ENCODE measurements at regions not wholly inside any gene's neighbourhood (a gene's known extent, or its start where the extent isn't known, plus 50 kb on each side); places are given as distances from the start of the nearest gene placed in this dataset.
"Not testable (repeated sequence)": the region's sequence is repeated elsewhere in the genome, so short reads cannot be mapped to it uniquely, and the experiment has no call there.

- no peak for DNase-seq
Measured at GRCh38 chr10:31188792-31189406, 130.1 kb upstream of the ZEB1 start.

DNA sequence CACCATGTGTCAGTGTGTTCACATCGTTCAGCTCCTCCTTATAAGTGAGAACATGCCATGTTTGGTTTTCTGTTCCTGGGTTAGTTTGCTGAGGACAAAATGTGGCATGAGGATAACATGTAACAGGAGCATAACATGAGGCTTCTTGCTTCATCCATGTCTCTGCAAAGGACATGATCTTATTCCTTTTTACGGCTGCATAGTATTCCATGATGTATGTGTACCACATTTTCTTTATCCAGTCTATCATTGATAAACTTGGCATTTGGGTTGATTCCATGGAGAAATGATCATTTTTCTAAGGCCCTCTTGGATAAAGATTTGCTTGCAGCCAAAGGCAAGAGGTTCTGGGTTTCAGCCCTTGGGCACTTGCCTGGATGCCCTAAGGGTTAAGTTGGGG is 128.5 kb upstream of the ZEB1 start:
- DNase-seq: no peak

DNA sequence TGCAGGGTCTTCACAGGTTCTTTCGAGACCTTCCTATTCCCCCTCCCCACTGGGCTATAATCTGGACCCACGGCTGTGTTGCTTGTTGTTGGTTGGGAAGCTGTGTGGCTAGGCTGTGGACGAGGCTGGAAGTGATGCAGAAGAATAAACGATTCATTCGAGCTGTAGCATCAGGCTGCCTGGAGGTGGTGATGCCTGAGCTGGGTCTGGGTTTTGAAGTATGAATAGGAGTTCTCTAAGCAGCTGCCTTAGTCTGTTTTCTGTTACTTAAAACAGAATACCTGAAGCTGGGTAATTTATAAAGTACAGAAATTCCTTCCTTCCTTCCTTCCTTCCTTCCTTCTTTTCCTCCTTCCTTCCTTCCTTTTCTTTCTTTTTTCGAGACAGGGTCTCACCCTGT is 126.5 kb upstream of the ZEB1 start:
- no peak for DNase-seq

DNA sequence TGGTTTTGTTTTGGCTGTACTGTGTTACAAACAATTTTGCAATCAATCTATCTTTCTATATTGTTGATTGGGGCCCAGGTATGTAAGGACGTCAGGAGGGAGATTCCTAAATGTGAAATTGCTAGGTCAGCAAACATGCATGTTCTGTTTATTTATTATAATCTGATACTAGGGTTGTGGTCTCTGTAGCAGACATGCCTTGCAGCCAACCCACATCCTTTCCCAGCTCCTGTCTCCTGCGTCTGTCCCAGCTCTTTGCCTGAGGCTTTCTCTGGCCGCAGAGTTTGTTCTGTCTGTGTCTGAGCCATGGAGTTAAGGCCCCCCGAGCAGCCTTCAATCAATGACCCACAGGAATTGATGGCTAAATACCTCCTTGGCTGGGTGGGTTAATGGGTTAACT is 124.0 kb upstream of the ZEB1 start:
- no peak for DNase-seq

DNA sequence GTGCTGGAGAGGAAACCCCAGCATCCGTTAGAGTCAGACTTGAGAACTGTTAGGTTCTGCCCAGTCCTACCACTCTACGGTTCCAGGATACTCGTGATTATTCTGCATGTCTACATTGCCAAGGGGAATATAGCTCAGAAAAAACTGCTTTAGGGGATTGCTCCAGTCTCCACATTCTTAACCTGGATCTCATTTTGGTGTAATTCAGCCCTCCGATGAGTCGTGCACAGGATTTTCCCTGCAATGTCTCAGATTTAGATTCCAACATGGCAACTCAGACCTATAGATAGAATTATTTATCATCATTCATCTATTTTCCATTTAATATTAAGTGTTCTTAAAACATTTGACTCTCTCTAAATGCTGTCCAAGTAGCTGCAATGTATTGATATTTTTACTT is 121.1 kb upstream of the ZEB1 start:
- DNase-seq: no peak

GRCh38 chr10:31204090-31204489 is 114.9 kb upstream of the ZEB1 start:
- no peak for DNase-seq

GRCh38 chr10:31207636-31208035 is 111.4 kb upstream of the ZEB1 start:
- DNase-seq: no peak

DNA sequence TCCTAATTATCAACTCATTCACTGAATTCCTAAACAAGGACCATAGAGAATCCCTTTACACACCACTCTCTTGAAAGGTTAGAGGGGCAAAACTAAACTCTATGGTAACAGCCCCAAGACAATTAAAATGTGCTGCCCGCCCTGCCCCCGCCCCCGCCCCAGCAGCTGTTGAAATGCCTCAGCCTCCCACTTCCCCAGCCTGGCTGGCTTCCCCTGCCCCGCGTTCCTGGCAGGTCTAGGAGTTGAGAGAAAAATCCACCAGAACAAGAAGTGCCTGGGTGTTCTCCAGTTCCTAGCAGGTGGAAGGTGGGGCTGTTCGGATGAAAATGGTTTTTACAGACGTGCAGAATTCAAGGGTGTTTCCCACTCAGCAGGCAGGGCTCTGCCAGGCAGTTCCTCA is 109.5 kb upstream of the ZEB1 start:
- no peak for DNase-seq

- no peak for DNase-seq
Measured at GRCh38 chr10:31210190-31210589, 108.8 kb upstream of the ZEB1 start.

DNA sequence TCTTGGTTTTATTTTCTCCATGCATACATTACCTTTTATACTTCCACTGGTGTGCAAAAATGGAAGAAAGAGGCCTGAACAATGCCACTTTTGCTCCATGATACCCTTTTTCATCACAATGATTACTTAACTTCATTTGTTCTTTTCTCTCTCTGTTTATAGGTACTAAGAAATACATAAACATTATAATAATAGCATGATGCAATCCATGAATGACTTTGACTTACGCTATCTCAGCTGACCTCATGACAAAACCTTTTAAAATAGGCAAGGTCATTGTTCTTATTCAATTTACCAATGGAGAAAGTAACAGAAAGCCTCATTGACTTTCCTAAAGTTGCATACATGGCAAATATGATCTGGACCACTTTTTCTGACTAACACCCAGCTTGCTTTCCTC is 105.1 kb upstream of the ZEB1 start:
- no peak for DNase-seq

DNA sequence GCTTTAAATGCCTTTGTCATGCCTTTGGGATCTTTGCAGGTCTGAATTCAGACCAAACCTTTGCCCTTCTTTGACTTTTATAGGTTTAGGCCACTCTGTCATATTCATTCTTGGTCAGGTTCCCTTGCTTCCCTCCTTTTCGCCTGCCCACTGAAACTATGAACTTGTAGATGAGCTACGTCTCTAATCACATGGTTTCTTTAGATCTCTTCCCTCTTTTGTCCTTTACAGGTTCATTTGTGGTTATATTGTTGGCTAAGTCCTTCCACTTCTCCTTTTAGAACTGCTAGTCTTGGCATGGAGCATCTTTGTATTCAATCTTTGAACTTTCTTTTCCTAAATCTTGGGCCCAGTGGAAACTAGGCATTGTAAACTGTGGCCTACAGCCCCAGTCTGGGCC is 104.0 kb upstream of the ZEB1 start:
- no peak for DNase-seq

GRCh38 chr10:31219306-31219705 is 99.7 kb upstream of the ZEB1 start:
- no peak for DNase-seq

DNA sequence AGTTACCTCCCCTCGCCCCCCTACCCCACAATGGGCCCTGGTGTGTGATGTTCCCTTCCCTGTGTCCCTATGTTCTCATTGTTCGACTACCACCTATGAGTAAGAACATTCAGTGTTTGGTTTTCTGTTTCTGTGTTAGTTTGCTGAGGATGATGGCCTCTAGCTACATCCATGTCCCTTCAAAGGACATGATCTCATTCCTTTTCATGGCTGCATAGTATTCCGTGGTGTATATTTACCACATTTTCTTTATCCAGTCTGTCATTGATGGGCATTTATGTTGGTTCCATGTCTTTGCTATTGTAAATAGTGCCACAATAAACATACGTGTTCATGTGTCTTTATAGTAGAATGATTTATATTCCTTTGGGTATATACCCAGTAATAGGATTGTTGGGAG is 90.2 kb upstream of the ZEB1 start:
- not testable (repeated sequence) for DNase-seq

- no peak for DNase-seq
Measured at GRCh38 chr10:31239961-31240360, 79.1 kb upstream of the ZEB1 start.

- DNase-seq: no peak
Measured at GRCh38 chr10:31242902-31243301, 76.1 kb upstream of the ZEB1 start.

DNA sequence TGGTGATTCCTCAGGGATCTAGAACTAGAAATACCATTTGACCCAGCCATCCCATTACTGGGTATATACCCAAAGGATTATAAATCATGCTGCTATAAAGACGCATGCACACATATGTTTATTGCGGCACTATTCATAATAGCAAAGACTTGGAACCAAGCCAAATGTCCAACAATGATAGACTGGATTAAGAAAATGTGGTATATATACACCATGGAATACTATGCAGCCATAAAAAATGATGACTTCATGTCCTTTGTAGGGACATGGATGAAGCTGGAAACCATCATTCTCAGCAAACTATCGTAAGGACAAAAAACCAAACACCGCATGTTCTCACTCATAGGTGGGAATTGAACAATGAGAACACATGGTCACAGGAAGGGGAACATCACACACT is 67.9 kb upstream of the ZEB1 start:
- DNase-seq: not testable (repeated sequence)

GRCh38 chr10:31253237-31253636 is 65.8 kb upstream of the ZEB1 start:
- DNase-seq: no peak

DNA sequence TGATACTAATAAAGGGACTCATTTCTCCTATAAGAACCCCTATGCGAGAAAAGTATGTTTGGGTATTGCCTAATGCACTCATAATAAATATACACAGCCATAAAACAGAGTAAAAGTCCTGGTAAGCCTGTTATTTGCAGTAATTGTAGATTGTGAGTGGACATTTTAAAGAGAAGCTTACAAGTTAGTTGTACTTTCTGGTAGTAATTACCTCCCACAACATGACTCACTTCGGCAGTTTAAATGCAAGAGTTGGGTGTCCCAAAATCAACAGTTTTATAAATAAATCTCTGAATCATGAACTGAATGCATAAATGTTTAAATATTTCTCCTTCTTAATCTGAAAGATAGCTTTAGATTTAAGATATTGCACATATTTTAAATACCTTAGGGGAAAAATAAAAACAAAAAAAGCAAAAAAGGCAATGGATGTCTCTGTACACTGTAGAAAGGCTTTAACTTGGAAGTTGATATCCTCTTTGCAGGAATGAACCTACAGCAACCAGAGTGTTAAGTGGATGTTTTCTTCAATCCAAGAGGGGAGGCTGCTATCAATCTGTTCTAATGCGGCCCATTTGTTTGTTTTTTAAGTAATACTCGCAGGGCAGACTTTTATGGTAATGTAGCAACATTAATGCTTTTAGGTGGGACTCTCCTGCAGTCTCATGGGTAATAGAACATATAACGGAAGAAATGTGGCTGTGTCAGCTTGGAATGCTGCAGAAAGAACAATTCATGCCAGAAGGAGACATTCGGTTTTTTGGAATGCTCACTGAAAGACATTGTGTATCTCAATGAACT is 57.3 kb upstream of the ZEB1 start:
- no peak for DNase-seq

GRCh38 chr10:31262672-31263071 is 56.3 kb upstream of the ZEB1 start:
- DNase-seq: no peak

DNA sequence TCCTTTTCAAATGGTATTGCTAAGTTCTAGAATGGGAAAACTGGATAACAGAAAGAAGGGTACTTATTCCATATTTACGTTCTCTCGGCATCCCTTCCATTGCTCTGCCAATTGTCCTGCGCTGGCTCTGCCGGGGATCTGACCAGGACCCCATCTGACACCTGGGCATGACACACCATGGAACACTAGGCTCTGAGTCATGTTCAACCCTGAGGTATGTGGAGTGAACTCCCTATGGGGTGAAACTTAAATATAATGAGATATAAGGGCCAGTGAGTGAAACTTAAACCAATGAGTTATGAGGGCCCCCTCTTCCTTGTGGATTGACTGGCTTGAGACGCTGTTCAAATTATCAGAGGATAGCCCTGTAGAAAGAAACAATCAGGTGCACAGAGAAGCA is 55.1 kb upstream of the ZEB1 start:
- DNase-seq: no peak

- DNase-seq: no peak
Measured at GRCh38 chr10:31268444-31269303, 50.3 kb upstream of the ZEB1 start.
